ENCODE measurements at regions not wholly inside any gene's neighbourhood (a gene's known extent, or its start where the extent isn't known, plus 50 kb on each side); places are given as distances from the start of the nearest gene placed in this dataset.
"Not testable (repeated sequence)": the region's sequence is repeated elsewhere in the genome, so short reads cannot be mapped to it uniquely, and the experiment has no call there.

- not testable (repeated sequence) for TF ChIP-seq CTCF (IDR thresholded peaks at IDR 0.05; ENCODE audit: low read length); EZH2 (IDR thresholded peaks at IDR 0.05; ENCODE audit: borderline replicate concordance, low read length)
These were observed 82.9 kb downstream of the ARHGAP11B start for GRCh38 chr15:30708809-30709208.
